ENCODE measurements at regions not wholly inside any gene's neighbourhood (a gene's known extent, or its start where the extent isn't known, plus 50 kb on each side); places are given as distances from the start of the nearest gene placed in this dataset.

DNA sequence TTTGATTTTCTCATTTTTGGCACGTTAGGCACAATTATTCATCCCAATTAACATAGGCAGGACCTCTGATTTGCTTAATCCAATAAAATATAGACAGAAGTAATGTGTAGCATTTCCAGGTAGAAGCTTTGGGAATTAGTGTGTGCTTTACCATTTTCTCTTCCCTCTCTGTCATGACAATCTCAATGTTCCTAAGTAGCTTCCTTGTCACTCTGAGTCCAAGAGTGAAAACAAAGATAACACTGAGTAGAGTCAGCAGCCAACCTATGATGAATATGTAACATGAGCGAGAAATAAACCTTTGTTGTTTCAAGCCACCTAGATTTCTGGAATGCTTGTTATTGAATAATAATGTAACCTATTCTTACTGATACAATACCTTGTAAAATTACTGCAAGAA is 283.8 kb downstream of the OMA1 start:
- DNase-seq (ENCODE audit: low read depth), result no peak

GRCh38 chr1:58258082-58258481 is 288.4 kb downstream of the OMA1 start:
- no peak for DNase-seq (ENCODE audit: low read depth)
- TF ChIP-seq, protein P1, sequence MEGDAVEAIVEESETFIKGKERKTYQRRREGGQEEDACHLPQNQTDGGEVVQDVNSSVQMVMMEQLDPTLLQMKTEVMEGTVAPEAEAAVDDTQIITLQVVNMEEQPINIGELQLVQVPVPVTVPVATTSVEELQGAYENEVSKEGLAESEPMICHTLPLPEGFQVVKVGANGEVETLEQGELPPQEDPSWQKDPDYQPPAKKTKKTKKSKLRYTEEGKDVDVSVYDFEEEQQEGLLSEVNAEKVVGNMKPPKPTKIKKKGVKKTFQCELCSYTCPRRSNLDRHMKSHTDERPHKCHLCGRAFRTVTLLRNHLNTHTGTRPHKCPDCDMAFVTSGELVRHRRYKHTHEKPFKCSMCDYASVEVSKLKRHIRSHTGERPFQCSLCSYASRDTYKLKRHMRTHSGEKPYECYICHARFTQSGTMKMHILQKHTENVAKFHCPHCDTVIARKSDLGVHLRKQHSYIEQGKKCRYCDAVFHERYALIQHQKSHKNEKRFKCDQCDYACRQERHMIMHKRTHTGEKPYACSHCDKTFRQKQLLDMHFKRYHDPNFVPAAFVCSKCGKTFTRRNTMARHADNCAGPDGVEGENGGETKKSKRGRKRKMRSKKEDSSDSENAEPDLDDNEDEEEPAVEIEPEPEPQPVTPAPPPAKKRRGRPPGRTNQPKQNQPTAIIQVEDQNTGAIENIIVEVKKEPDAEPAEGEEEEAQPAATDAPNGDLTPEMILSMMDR (conservative IDR thresholded peaks at IDR 0.05; ENCODE audit: low read depth, low read length), result no peak
- no peak overlapping the region for H3K4me3 ChIP-seq (ENCODE audit: low read depth, low read length)

More for the DNA sequence above, 283.8 kb downstream of the OMA1 start:
- H3K4me3 ChIP-seq (ENCODE audit: low read depth, low read length), result no peak overlapping the region
- TF ChIP-seq, protein P1 (conservative IDR thresholded peaks at IDR 0.05; ENCODE audit: low read depth, low read length), result no peak

DNA sequence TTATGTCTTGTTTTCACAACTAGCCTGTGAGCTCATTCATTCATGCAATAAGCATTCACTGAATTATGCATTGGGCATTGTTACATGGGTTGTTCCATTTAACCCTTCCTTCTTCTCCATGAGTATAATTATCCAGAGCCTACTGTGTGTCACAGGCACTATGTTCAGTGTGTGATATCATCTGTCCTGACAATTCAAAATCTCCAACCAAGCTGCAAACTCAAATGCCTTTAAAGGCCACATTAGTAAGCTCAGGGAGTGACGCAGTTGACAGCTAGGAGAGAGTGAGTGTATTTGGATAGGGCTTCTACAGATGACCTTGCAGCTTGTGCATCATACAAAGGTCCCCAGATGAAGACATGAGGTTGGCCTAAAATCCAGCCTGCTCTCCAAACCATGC is 289.5 kb downstream of the OMA1 start:
- TF ChIP-seq, protein P1 (conservative IDR thresholded peaks at IDR 0.05; ENCODE audit: low read depth, low read length), result no peak

DNA sequence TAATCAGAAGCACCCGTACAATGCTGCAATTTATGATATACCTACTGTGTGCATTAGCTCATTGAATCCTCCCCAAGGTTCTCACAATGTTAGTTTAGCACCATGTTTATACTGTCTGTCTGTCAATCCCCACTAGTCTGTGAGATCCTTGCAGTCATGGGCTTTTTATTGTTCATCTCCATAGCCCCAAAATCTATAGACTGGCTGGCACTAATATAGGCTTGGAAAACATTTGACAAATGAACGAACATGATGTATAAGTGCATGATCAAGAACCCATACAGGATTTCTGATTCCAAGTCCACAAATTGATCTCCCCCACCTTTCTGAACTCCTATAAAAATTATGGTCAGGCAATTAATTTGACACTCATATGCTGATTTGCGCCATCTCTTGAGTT is 290.0 kb downstream of the OMA1 start:
- no peak overlapping the region for H3K4me3 ChIP-seq (ENCODE audit: low read depth, low read length)
- DNase-seq (ENCODE audit: low read depth), result no peak
- TF ChIP-seq, protein P1 (conservative IDR thresholded peaks at IDR 0.05; ENCODE audit: low read depth, low read length), result no peak

More for the DNA sequence above, 289.5 kb downstream of the OMA1 start:
- no peak for DNase-seq (ENCODE audit: low read depth)
- no peak overlapping the region for H3K4me3 ChIP-seq (ENCODE audit: low read depth, low read length)

- DNase-seq (ENCODE audit: low read depth), result no peak
- no peak overlapping the region for H3K4me3 ChIP-seq (ENCODE audit: low read depth, low read length)
- TF ChIP-seq, protein P1 (conservative IDR thresholded peaks at IDR 0.05; ENCODE audit: low read depth, low read length), result no peak
These were observed 290.5 kb downstream of the OMA1 start for GRCh38 chr1:58256041-58256440.

DNA sequence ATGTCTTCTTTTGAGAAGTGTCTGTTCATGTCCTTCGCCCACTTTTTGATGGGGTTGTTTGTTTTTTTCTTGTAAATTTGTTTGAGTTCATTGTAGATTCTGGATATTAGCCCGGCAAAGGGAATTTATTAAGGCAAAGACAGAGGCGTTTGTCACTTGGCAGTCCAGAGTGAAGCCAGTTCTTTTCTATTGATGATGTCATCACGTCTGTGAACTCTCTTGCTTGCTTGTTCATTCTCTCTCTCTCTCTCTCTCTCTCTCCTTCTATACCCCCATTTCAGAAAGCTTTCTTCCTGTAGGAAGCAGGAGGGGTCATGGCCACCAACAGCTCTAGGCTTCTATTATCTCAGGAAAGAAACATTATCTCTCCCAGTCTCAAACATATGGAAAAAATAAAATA is 291.3 kb downstream of the OMA1 start:
- no peak overlapping the region for H3K4me3 ChIP-seq (ENCODE audit: low read depth, low read length)
- TF ChIP-seq, protein P1 (conservative IDR thresholded peaks at IDR 0.05; ENCODE audit: low read depth, low read length), result no peak
- no peak for DNase-seq (ENCODE audit: low read depth)

DNA sequence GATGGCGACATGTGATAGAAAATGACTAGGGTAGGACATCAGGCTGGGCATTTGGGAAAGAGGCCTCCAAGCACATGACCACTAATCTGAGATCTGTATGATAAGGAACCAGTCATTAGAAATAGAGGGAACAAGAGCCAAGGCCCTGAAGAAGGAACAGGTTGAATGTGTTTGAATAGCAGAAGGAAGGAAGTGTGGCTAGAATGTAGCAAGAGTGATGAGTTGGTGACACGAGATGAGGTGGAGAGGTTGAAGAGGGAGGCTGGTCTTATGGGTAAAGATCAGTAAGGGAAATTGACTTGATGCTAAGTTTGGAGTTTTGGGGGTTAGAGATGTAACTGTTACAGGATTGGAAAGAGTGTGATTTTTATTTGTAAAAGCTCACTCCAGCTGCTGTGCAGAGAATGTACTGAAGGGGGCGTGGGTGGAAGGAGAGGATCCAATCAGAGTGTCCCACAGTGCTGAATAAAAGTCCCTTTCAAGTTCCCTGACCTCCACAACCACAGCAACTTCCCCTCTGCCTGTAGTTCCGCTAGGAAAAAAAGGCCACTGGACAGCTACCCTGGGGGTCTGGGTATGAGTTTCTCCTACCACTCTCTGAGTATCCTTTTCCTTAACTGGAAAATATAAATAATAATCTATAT is 295.0 kb downstream of the OMA1 start:
- H3K4me3 ChIP-seq (ENCODE audit: low read depth, low read length), result no peak overlapping the region
- no peak for DNase-seq (ENCODE audit: low read depth)
- TF ChIP-seq, protein P1 (conservative IDR thresholded peaks at IDR 0.05; ENCODE audit: low read depth, low read length), result peak; percentile 47
